ENCODE measurements at regions not wholly inside any gene's neighbourhood (a gene's known extent, or its start where the extent isn't known, plus 50 kb on each side); places are given as distances from the start of the nearest gene placed in this dataset.

- no peak overlapping the region for H3K4me3 ChIP-seq (ENCODE audit: low read length)
- peaks cover 7% of the 10 kb centered on the region for H3K27me3 ChIP-seq (replicated peaks; ENCODE audit: control insufficient read depth, insufficient read depth, low read length)
- peaks cover 5% of the 10 kb centered on the region for H3K4me1 ChIP-seq (ENCODE audit: control insufficient read depth, insufficient read depth, low read length)
- no peak for DNase-seq (ENCODE audit: low read depth)
- peaks cover 3% of the 10 kb centered on the region for H3K9me3 ChIP-seq (ENCODE audit: control insufficient read depth, low read length)
- H3K9ac ChIP-seq (ENCODE audit: low read length), result no peak overlapping the region
- H3K36me3 ChIP-seq (ENCODE audit: control insufficient read depth, insufficient read depth, low read length, severe bottlenecking), result no peaks in the 10 kb centered on the region
Measured at GRCh38 chr10:125341611-125342010, 181.2 kb upstream of the CTBP2 start.

GRCh38 chr10:125340903-125341302 is 180.5 kb upstream of the CTBP2 start:
- peaks cover 7% of the 10 kb centered on the region for H3K27me3 ChIP-seq (replicated peaks; ENCODE audit: control insufficient read depth, insufficient read depth, low read length)
- H3K9me3 ChIP-seq (ENCODE audit: control insufficient read depth, low read length), result peaks cover 3% of the 10 kb centered on the region
- H3K4me1 ChIP-seq (ENCODE audit: control insufficient read depth, insufficient read depth, low read length), result peaks cover 5% of the 10 kb centered on the region
- H3K4me3 ChIP-seq (ENCODE audit: low read length), result no peak overlapping the region
- H3K9ac ChIP-seq (ENCODE audit: low read length), result no peak overlapping the region
- peak; percentile 0 for DNase-seq (ENCODE audit: low read depth)
- H3K36me3 ChIP-seq (ENCODE audit: control insufficient read depth, insufficient read depth, low read length, severe bottlenecking), result no peaks in the 10 kb centered on the region

GRCh38 chr10:125337510-125337909 is 177.1 kb upstream of the CTBP2 start:
- no peak overlapping the region for H3K4me3 ChIP-seq (ENCODE audit: low read length)
- no peak for DNase-seq (ENCODE audit: low read depth)
- no peaks in the 10 kb centered on the region for H3K36me3 ChIP-seq (ENCODE audit: control insufficient read depth, insufficient read depth, low read length, severe bottlenecking)
- peaks cover 3% of the 10 kb centered on the region for H3K9me3 ChIP-seq (ENCODE audit: control insufficient read depth, low read length)
- H3K9ac ChIP-seq (ENCODE audit: low read length), result no peak overlapping the region
- H3K27me3 ChIP-seq (replicated peaks; ENCODE audit: control insufficient read depth, insufficient read depth, low read length), result peaks cover 7% of the 10 kb centered on the region
- peaks cover 18% of the 10 kb centered on the region for H3K4me1 ChIP-seq (ENCODE audit: control insufficient read depth, insufficient read depth, low read length)

GRCh38 chr10:125334545-125334944 is 174.2 kb upstream of the CTBP2 start:
- Histone ChIP-seq H3K9ac (ENCODE audit: low read length) (no peak overlapping the region), H3K4me1 (ENCODE audit: control insufficient read depth, insufficient read depth, low read length) (peaks cover 16% of the 10 kb centered on the region), H3K36me3 (ENCODE audit: control insufficient read depth, insufficient read depth, low read length, severe bottlenecking) (no peaks in the 10 kb centered on the region), H3K27me3 (replicated peaks; ENCODE audit: control insufficient read depth, insufficient read depth, low read length) (peaks cover 17% of the 10 kb centered on the region), H3K9me3 (ENCODE audit: control insufficient read depth, low read length) (peaks cover 6% of the 10 kb centered on the region), H3K4me3 (ENCODE audit: low read length) (no peak overlapping the region)
- DNase-seq (ENCODE audit: low read depth), result no peak

GRCh38 chr10:125333769-125334168 is 173.4 kb upstream of the CTBP2 start:
- peaks cover 6% of the 10 kb centered on the region for H3K9me3 ChIP-seq (ENCODE audit: control insufficient read depth, low read length)
- peaks cover 16% of the 10 kb centered on the region for H3K4me1 ChIP-seq (ENCODE audit: control insufficient read depth, insufficient read depth, low read length)
- H3K36me3 ChIP-seq (ENCODE audit: control insufficient read depth, insufficient read depth, low read length, severe bottlenecking), result no peaks in the 10 kb centered on the region
- DNase-seq (ENCODE audit: low read depth), result no peak
- H3K9ac ChIP-seq (ENCODE audit: low read length), result no peak overlapping the region
- no peak overlapping the region for H3K4me3 ChIP-seq (ENCODE audit: low read length)
- peaks cover 17% of the 10 kb centered on the region for H3K27me3 ChIP-seq (replicated peaks; ENCODE audit: control insufficient read depth, insufficient read depth, low read length)

GRCh38 chr10:125333209-125333591 is 172.8 kb upstream of the CTBP2 start:
- DNase-seq (ENCODE audit: low read depth), result no peak
- peaks cover 20% of the 10 kb centered on the region for H3K27me3 ChIP-seq (replicated peaks; ENCODE audit: control insufficient read depth, insufficient read depth, low read length)
- peaks cover 16% of the 10 kb centered on the region for H3K4me1 ChIP-seq (ENCODE audit: control insufficient read depth, insufficient read depth, low read length)
- H3K9me3 ChIP-seq (ENCODE audit: control insufficient read depth, low read length), result peaks cover 6% of the 10 kb centered on the region
- H3K36me3 ChIP-seq (ENCODE audit: control insufficient read depth, insufficient read depth, low read length, severe bottlenecking), result no peaks in the 10 kb centered on the region
- H3K9ac ChIP-seq (ENCODE audit: low read length), result no peak overlapping the region
- no peak overlapping the region for H3K4me3 ChIP-seq (ENCODE audit: low read length)

- H3K9ac ChIP-seq (ENCODE audit: low read length), result no peak overlapping the region
- peaks cover 9% of the 10 kb centered on the region for H3K9me3 ChIP-seq (ENCODE audit: control insufficient read depth, low read length)
- no peak overlapping the region for H3K4me3 ChIP-seq (ENCODE audit: low read length)
- H3K36me3 ChIP-seq (ENCODE audit: control insufficient read depth, insufficient read depth, low read length, severe bottlenecking), result no peaks in the 10 kb centered on the region
- no peak for DNase-seq (ENCODE audit: low read depth)
- H3K4me1 ChIP-seq (ENCODE audit: control insufficient read depth, insufficient read depth, low read length), result peaks cover 16% of the 10 kb centered on the region
- peaks cover 25% of the 10 kb centered on the region for H3K27me3 ChIP-seq (replicated peaks; ENCODE audit: control insufficient read depth, insufficient read depth, low read length)
Measured at GRCh38 chr10:125332548-125333208, 172.3 kb upstream of the CTBP2 start.

- Histone ChIP-seq H3K9ac (ENCODE audit: low read length) (no peak overlapping the region), H3K9me3 (ENCODE audit: control insufficient read depth, low read length) (peaks cover 26% of the 10 kb centered on the region), H3K27me3 (replicated peaks; ENCODE audit: control insufficient read depth, insufficient read depth, low read length) (peaks cover 22% of the 10 kb centered on the region), H3K4me1 (ENCODE audit: control insufficient read depth, insufficient read depth, low read length) (peaks cover 16% of the 10 kb centered on the region), H3K4me3 (ENCODE audit: low read length) (no peak overlapping the region), H3K36me3 (ENCODE audit: control insufficient read depth, insufficient read depth, low read length, severe bottlenecking) (no peaks in the 10 kb centered on the region)
- no peak for DNase-seq (ENCODE audit: low read depth)
Measured at GRCh38 chr10:125331056-125331455, 170.7 kb upstream of the CTBP2 start.

GRCh38 chr10:125329056-125329455 is 168.7 kb upstream of the CTBP2 start:
- Histone ChIP-seq H3K9me3 (ENCODE audit: control insufficient read depth, low read length) (peaks cover 32% of the 10 kb centered on the region), H3K4me1 (ENCODE audit: control insufficient read depth, insufficient read depth, low read length) (peaks cover 16% of the 10 kb centered on the region), H3K9ac (ENCODE audit: low read length) (no peak overlapping the region), H3K4me3 (ENCODE audit: low read length) (no peak overlapping the region), H3K27me3 (replicated peaks; ENCODE audit: control insufficient read depth, insufficient read depth, low read length) (peaks cover 22% of the 10 kb centered on the region), H3K36me3 (ENCODE audit: control insufficient read depth, insufficient read depth, low read length, severe bottlenecking) (no peaks in the 10 kb centered on the region)
- DNase-seq (ENCODE audit: low read depth), result no peak

- Histone ChIP-seq H3K9me3 (ENCODE audit: control insufficient read depth, low read length) (peaks cover 45% of the 10 kb centered on the region), H3K36me3 (ENCODE audit: control insufficient read depth, insufficient read depth, low read length, severe bottlenecking) (no peaks in the 10 kb centered on the region), H3K4me3 (ENCODE audit: low read length) (no peak overlapping the region), H3K4me1 (ENCODE audit: control insufficient read depth, insufficient read depth, low read length) (no peaks in the 10 kb centered on the region), H3K27me3 (replicated peaks; ENCODE audit: control insufficient read depth, insufficient read depth, low read length) (peaks cover 16% of the 10 kb centered on the region), H3K9ac (ENCODE audit: low read length) (no peak overlapping the region)
- no peak for DNase-seq (ENCODE audit: low read depth)
Measured at GRCh38 chr10:125325326-125325725, 165.0 kb upstream of the CTBP2 start.

- Histone ChIP-seq H3K27me3 (replicated peaks; ENCODE audit: control insufficient read depth, insufficient read depth, low read length) (no peaks in the 10 kb centered on the region), H3K9me3 (ENCODE audit: control insufficient read depth, low read length) (no peaks in the 10 kb centered on the region), H3K36me3 (ENCODE audit: control insufficient read depth, insufficient read depth, low read length, severe bottlenecking) (no peaks in the 10 kb centered on the region), H3K4me1 (ENCODE audit: control insufficient read depth, insufficient read depth, low read length) (no peaks in the 10 kb centered on the region), H3K4me3 (ENCODE audit: low read length) (no peak overlapping the region), H3K9ac (ENCODE audit: low read length) (no peak overlapping the region)
- DNase-seq (ENCODE audit: low read depth), result no peak
Measured at GRCh38 chr10:125316436-125316835, 156.1 kb upstream of the CTBP2 start.

GRCh38 chr10:125300937-125301336 is 140.6 kb upstream of the CTBP2 start:
- peaks cover 6% of the 10 kb centered on the region for H3K27me3 ChIP-seq (replicated peaks; ENCODE audit: control insufficient read depth, insufficient read depth, low read length)
- DNase-seq (ENCODE audit: low read depth), result no peak
- no peaks in the 10 kb centered on the region for H3K36me3 ChIP-seq (ENCODE audit: control insufficient read depth, insufficient read depth, low read length, severe bottlenecking)
- no peaks in the 10 kb centered on the region for H3K4me1 ChIP-seq (ENCODE audit: control insufficient read depth, insufficient read depth, low read length)
- H3K9me3 ChIP-seq (ENCODE audit: control insufficient read depth, low read length), result peaks cover 4% of the 10 kb centered on the region
- no peak overlapping the region for H3K9ac ChIP-seq (ENCODE audit: low read length)
- H3K4me3 ChIP-seq (ENCODE audit: low read length), result no peak overlapping the region
